Right lobe of liver (tissue), 4 donors: ENCODE measurements at regions not wholly inside any gene's neighbourhood (a gene's known extent, or its start where the extent isn't known, plus 50 kb on each side); places are given as distances from the start of the nearest gene placed in this dataset.

Source experiments
- CTCF ChIP-seq, 4 donors: fragments of 200-600 bp in 3 of 4; fragments of 450-650 bp in 1 of 4; IDR thresholded peaks; one replicate each; pipeline versions ENCODE4 v1.5.1 to v1.8.0; 2016 to 2022; ENCODE audit warnings: antibody characterized with exemption in 4 of 4, mild to moderate bottlenecking in 2 of 4
- POLR2A ChIP-seq: fragments of 450-650 bp; IDR thresholded peaks from one replicate; pipeline ENCODE4 v1.6.1; 2017; ENCODE audit warnings: antibody characterized with exemption, mild to moderate bottlenecking
- donor health status: DM: no; HTN: no; CAD: no.
- donor health status: DM: no; HTN: no; CAD: no.
- donor health status: DM: no; HTN: yes; CAD: no.

- TF ChIP-seq CTCF (IDR thresholded peaks at IDR 0.05) = no peak
- TF ChIP-seq POLR2A = no peak
Observed at GRCh38 chr7:120190109-120190508, 82.9 kb upstream of the KCND2 start.
